GM10266 (cell line): ENCODE measurements at regions not wholly inside any gene's neighbourhood (a gene's known extent, or its start where the extent isn't known, plus 50 kb on each side); places are given as distances from the start of the nearest gene placed in this dataset.

Experiments
- DNase-seq: peaks from one replicate; pipeline ENCODE4 v3.0.0; 2012; ENCODE audit errors: extremely low spot score
- TF ChIP-seq, protein P1 (sequence below): IDR thresholded peaks from 2 replicates; pipeline ENCODE4 v1.5.1; 2012; ENCODE audit warnings: mild to moderate bottlenecking, low read depth; ENCODE audit not compliant: control insufficient read depth, insufficient read depth; ENCODE audit errors: missing control alignments

DNA sequence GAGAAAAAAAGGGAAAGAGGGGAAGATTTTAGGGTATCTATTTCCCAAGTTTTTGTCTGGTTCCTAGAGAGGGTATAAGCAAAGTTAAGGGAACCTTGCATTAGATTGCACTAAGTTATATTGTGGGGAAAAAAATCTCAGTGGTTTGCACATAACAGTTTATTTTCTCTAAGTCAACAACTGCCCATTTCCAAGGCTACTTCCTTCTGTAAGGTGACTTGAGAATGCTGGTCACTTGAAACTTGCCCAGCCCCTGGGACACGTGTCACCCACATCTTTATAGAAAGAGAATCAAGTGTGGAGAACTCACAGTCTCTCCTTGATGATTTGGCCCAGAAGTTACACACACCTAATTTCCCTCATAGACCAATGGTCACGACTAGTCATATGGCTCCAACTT lies 488.6 kb upstream of the PODXL start:
- TF ChIP-seq, protein P1, sequence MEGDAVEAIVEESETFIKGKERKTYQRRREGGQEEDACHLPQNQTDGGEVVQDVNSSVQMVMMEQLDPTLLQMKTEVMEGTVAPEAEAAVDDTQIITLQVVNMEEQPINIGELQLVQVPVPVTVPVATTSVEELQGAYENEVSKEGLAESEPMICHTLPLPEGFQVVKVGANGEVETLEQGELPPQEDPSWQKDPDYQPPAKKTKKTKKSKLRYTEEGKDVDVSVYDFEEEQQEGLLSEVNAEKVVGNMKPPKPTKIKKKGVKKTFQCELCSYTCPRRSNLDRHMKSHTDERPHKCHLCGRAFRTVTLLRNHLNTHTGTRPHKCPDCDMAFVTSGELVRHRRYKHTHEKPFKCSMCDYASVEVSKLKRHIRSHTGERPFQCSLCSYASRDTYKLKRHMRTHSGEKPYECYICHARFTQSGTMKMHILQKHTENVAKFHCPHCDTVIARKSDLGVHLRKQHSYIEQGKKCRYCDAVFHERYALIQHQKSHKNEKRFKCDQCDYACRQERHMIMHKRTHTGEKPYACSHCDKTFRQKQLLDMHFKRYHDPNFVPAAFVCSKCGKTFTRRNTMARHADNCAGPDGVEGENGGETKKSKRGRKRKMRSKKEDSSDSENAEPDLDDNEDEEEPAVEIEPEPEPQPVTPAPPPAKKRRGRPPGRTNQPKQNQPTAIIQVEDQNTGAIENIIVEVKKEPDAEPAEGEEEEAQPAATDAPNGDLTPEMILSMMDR = no peak
- DNase-seq = no peak

DNA sequence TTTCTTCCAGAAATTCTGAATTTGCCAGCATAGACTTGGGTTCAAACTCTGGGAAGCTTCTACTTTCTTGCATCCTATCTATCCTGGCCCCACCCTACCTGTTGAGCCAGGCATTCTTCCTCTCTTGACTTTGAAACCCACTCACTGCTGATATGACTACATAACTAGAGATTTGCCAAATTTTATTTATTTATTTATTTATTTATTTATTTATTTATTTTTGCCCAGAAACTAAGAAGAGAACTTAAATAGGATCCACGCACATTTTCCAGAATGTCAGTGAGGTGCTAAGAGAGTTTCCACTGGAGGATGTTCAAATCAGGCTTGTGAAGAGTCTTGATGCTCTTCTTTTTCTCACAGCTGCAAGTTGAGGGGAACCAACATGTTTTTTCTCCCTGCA lies 487.8 kb upstream of the PODXL start:
- TF ChIP-seq, protein P1 = no peak
- DNase-seq = no peak

DNA sequence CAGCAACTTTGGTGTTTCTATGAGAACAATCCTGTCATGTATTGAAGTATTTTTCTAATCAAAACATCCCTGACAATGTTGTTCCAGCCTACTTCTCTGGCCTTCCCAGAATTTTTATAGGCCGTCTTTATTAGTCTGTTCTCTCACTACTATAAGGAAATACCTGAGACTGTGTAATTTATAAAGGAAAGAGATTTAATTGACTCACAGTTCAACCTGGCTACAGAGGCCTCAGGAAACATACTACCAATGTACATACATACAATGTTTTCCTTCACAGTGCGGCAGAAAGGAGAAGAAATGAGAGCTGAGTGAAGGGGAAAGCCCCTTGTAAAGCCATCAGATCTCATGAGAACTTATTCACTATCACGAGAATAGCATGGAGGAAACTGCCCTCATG lies 484.7 kb upstream of the PODXL start:
- DNase-seq = no peak
- TF ChIP-seq, protein P1 = no peak

DNA sequence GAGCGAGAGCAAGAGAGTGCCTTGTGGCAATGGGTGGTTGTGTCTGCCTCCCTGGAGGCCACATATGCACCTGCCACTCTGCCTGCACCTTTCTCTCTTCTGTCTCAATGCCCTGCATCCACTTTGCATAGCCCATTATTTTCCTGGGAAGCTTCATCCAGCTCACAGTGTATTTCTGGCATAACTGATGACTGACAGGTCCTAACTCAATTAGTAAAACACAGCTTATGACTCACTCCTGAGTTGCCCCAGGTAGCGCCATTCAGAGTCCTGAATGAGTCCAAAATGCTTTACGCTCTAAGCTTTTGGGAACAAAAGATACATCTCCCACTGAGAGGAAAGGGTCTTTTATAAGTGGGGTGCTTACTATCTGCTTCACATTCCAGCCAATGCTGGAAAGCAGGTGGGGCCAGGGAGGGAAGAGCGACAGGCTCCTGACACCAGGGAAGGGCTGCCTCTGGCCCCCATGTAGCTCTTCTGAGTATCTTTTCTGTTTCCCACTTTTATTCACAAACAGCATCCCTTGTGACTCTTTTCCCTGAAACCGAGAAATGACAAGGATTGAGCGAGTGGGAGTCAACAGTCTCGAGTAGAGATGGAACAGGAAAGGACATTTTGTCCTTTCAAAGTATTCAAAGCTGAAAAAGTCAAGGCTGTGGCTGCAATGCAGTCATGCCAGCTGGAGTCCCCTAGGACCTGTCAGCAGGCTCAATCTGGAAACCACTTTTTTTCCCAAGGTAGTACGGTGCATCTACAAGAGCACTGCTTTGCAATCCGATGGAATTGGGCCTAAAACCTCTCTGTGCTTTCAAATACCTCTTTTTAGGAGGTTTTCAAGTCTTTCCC lies 479.3 kb upstream of the PODXL start:
- no peak for DNase-seq
- TF ChIP-seq, protein P1 = no peak

DNA sequence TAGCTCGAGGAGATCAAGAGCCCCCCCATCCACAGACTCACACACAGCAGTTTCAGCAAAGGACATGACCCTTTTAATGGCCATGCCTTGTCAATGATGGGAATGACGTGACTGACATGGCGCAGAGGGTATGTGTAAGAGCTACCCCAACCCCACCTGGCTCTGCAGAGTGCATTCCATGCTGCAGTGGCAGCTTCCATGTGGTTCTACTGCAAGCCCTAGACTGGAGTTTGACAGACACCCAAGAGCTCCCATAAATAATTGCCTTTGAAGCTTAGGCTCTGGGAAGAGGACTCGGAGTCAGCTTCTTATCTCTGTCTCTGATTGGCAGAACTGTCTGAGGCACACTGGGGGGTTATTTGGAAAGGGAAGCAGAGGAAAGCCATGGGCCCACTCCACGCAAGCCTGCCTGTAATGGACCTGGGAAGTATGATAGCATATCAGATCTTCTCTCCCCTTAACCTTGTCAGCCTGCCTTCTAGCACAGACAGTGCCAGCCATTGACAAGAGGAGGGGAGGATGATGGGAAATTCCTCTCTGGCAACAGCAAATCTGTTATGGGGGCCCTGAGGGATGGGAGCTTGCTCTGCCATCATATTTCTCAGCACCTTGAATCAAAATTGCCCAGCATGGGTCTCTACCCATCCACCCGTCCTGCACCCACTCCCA lies 478.5 kb upstream of the PODXL start:
- TF ChIP-seq, protein P1 = no peak
- DNase-seq = no peak

DNA sequence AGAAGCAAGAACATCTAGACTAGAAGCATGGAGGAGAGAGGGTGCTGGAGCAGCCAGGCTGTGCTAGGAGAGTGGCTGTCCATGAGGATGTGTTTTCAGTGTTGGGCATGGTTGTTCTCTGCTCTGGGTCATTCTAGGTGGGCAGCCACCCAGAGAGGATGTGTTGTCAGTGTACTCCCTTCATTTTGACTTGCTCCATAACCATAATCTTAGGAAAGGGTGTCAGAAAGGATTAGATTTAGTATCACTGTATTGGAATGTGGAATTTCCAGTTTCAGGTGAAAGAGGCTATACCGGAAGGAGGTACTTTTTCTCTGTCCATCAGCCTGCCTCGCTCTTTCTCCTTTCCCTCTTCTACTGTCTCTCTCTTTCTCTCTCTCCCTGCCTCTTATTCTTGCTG lies 474.5 kb upstream of the PODXL start:
- TF ChIP-seq, protein P1 = no peak
- DNase-seq = no peak

DNA sequence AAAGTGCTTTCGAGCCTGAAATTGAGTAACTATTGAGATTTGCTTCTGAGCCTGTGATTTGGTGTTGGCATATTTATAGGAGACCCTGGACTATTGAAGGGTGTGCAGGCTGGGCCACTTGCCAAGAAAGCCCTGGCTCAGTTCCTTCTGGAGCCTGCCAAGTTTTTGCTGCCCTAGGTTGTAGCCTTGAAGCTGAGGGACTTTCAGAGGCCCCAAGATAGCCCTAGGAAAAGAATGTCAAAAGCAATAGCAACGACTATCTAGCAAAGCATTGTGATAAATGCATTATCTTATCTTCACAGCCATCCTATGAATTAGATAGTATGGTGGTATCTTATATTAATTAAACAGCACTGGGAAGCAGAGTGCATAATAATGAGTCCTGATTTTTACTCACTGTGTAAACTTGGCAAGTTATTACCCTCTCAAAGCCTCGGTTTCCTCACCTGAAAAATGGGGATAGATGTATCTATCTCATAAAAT lies 473.7 kb upstream of the PODXL start:
- DNase-seq = no peak
- TF ChIP-seq, protein P1 = no peak
